ACHN (cell line): ENCODE measurements at regions not wholly inside any gene's neighbourhood (a gene's known extent, or its start where the extent isn't known, plus 50 kb on each side); places are given as distances from the start of the nearest gene placed in this dataset.

Experiments used
- DNase-seq: peaks from one replicate; pipeline ENCODE4 v3.0.0-alpha.2; 2015
- in situ Hi-C: cut with HindIII; loops from 2 replicates; pipeline ENCODE4 v1.10.0; 2017; ENCODE audit warnings: low sequenced_read_pairs, low pct_ligation_motif_present, low pct_unique_long_range_greater_than_20kb

GRCh38 chr2:48165070-48165753, 149.3 kb upstream of the FOXN2 start:
- in situ Hi-C loops: no loop called here
- DNase-seq: no peak

GRCh38 chr2:48169141-48169592, 145.3 kb upstream of the FOXN2 start:
- in situ Hi-C loops: no loop called here
- DNase-seq: no peak

- in situ Hi-C loops: no loop called here
- no peak for DNase-seq
These were observed 144.2 kb upstream of the FOXN2 start for GRCh38 chr2:48170281-48170680.

GRCh38 chr2:48173141-48173540, 141.3 kb upstream of the FOXN2 start:
- DNase-seq: no peak
- in situ Hi-C loops: no loop called here

- in situ Hi-C loops: no loop called here
- no peak for DNase-seq
These were observed 140.0 kb upstream of the FOXN2 start for GRCh38 chr2:48174503-48174902.

- no peak for DNase-seq
- in situ Hi-C loops: no loop called here
These were observed 139.2 kb upstream of the FOXN2 start for GRCh38 chr2:48175254-48175653.

GRCh38 chr2:48175656-48176055, 138.8 kb upstream of the FOXN2 start:
- in situ Hi-C loops: no loop called here
- no peak for DNase-seq

- DNase-seq: no peak
- in situ Hi-C loops: no loop called here
These were observed 137.6 kb upstream of the FOXN2 start for GRCh38 chr2:48176876-48177275.

GRCh38 chr2:48178611-48179010, 135.9 kb upstream of the FOXN2 start:
- in situ Hi-C loops: no loop called here
- no peak for DNase-seq

GRCh38 chr2:48180557-48180956, 133.9 kb upstream of the FOXN2 start:
- no peak for DNase-seq
- in situ Hi-C loops: no loop called here

- DNase-seq: no peak
- in situ Hi-C loops: no loop called here
These were observed 131.2 kb upstream of the FOXN2 start for GRCh38 chr2:48183276-48183675.

- in situ Hi-C loops: no loop called here
- DNase-seq: no peak
These were observed 130.5 kb upstream of the FOXN2 start for GRCh38 chr2:48183991-48184390.

GRCh38 chr2:48187503-48187902, 127.0 kb upstream of the FOXN2 start:
- in situ Hi-C loops: no loop called here
- no peak for DNase-seq

GRCh38 chr2:48189552-48190228, 124.8 kb upstream of the FOXN2 start:
- DNase-seq: no peak
- in situ Hi-C loops: no loop called here

GRCh38 chr2:48190230-48190629, 124.3 kb upstream of the FOXN2 start:
- in situ Hi-C loops: no loop called here
- DNase-seq: no peak

- in situ Hi-C loops: no loop called here
- DNase-seq: no peak
These were observed 119.8 kb upstream of the FOXN2 start for GRCh38 chr2:48194641-48195040.

GRCh38 chr2:48195169-48195568, 119.3 kb upstream of the FOXN2 start:
- in situ Hi-C loops: no loop called here
- no peak for DNase-seq

GRCh38 chr2:48197618-48198017, 116.9 kb upstream of the FOXN2 start:
- DNase-seq: no peak
- in situ Hi-C loops: no loop called here

- DNase-seq: no peak
- in situ Hi-C loops: no loop called here
These were observed 116.1 kb upstream of the FOXN2 start for GRCh38 chr2:48198371-48198770.

GRCh38 chr2:48199070-48199469, 115.4 kb upstream of the FOXN2 start:
- in situ Hi-C loops: no loop called here
- DNase-seq: no peak
